GM23248 (cell line): ENCODE measurements at regions not wholly inside any gene's neighbourhood (a gene's known extent, or its start where the extent isn't known, plus 50 kb on each side); places are given as distances from the start of the nearest gene placed in this dataset.

Experiments used
- DNase-seq: peaks from one replicate; pipeline ENCODE4 v3.0.0-alpha.2; 2015
- H2AFZ ChIP-seq: fragments of 200-600 bp; sonication (generic); 2 replicates; pipeline ENCODE4 v1.6.1; 2016; ENCODE audit warnings: antibody characterized with exemption
- H3F3A ChIP-seq: fragments of 200-600 bp; sonication (generic); 2 replicates; pipeline ENCODE4 v1.6.1; 2016; ENCODE audit warnings: mild to moderate bottlenecking, antibody characterized with exemption, mixed run types; ENCODE audit not compliant: insufficient read depth
- H3K27ac ChIP-seq: fragments of 200-600 bp; sonication (generic); 2 replicates; pipeline ENCODE4 v1.5.1; 2016; ENCODE audit warnings: mild to moderate bottlenecking
- H3K27me3 ChIP-seq: fragments of 200-600 bp; sonication (generic); replicated peaks from 2 replicates; pipeline ENCODE4 v1.6.1; 2016; ENCODE audit warnings: mild to moderate bottlenecking; ENCODE audit not compliant: insufficient read depth
- H3K36me3 ChIP-seq: fragments of 200-600 bp; sonication (generic); 2 replicates; pipeline ENCODE4 v1.6.1; 2016; ENCODE audit warnings: low read depth, mild to moderate bottlenecking
- H3K4me1 ChIP-seq: fragments of 200-600 bp; sonication (generic); 2 replicates; pipeline ENCODE4 v1.6.1; 2016; ENCODE audit warnings: mild to moderate bottlenecking; ENCODE audit not compliant: insufficient read depth
- H3K4me2 ChIP-seq: fragments of 200-600 bp; sonication (generic); one replicate; pipeline ENCODE4 v1.6.1; 2016; ENCODE audit warnings: mild to moderate bottlenecking; ENCODE audit not compliant: unreplicated experiment
- H3K4me3 ChIP-seq: fragments of 200-600 bp; sonication (generic); 2 replicates; pipeline ENCODE4 v1.5.1; 2016; ENCODE audit warnings: mild to moderate bottlenecking
- H3K79me2 ChIP-seq: fragments of 200-600 bp; sonication (generic); 2 replicates; pipeline ENCODE4 v1.6.1; 2016; ENCODE audit warnings: mild to moderate bottlenecking; ENCODE audit not compliant: insufficient read depth
- H3K9ac ChIP-seq: fragments of 200-600 bp; sonication (generic); 2 replicates; pipeline ENCODE4 v1.6.1; 2016; ENCODE audit warnings: mild to moderate bottlenecking
- H3K9me2 ChIP-seq: fragments of 200-600 bp; sonication (generic); 2 replicates; pipeline ENCODE4 v1.6.1; 2016; ENCODE audit warnings: mixed run types, mild to moderate bottlenecking, moderate library complexity; ENCODE audit not compliant: insufficient read depth
- H3K9me3 ChIP-seq: fragments of 200-600 bp; sonication (generic); one replicate; pipeline ENCODE4 v1.6.1; 2017; ENCODE audit warnings: low read depth
- H4K20me1 ChIP-seq: fragments of 200-600 bp; sonication (generic); 2 replicates; pipeline ENCODE4 v1.6.0; 2016; ENCODE audit not compliant: insufficient read depth
- EZH2 ChIP-seq: fragments of 200-600 bp; sonication (generic); IDR thresholded peaks from 2 replicates; pipeline ENCODE4 v1.6.1; 2018; ENCODE audit warnings: antibody characterized with exemption, mild to moderate bottlenecking; ENCODE audit not compliant: insufficient read depth, poor library complexity, severe bottlenecking
- EZH2phosphoT487 ChIP-seq: fragments of 200-600 bp; sonication (generic); IDR thresholded peaks from 2 replicates; pipeline ENCODE4 v1.6.1; 2018; ENCODE audit warnings: antibody characterized with exemption, moderate library complexity, mild to moderate bottlenecking, low read depth; ENCODE audit not compliant: insufficient read depth
- WGBS, 2 experiments: methylation state at CpG; one replicate each; pipeline ENCODE4 v1.1.6; 2015 to 2017; ENCODE audit warnings: low lambda C conversion rate in 2 of 2, low coverage in 1 of 2; ENCODE audit errors: missing lambda C conversion rate in 2 of 2; 5-methylcytosine and 5-hydroxymethylcytosine counted together
- in situ Hi-C: fragments of 300-500 bp; cut with MboI; formaldehyde crosslinking; loops from 2 replicates; pipeline ENCODE4 v1.15.0; 2020

- 48 to 50% methylated on average over 3 of the region's 3 CpGs for WGBS, 2 experiments
- Histone ChIP-seq H3K27ac (no peak overlapping the region), H3K4me3 (no peak overlapping the region), H3K27me3 (no peaks in the 10 kb centered on the region), H3K9me3 (no peaks in the 10 kb centered on the region), H3F3A (no peaks in the 10 kb centered on the region), H2AFZ (peak overlapping the region; percentile 30; the same call in 1 of the 2 replicates), H3K79me2 (no peaks in the 10 kb centered on the region), H4K20me1 (no peaks in the 10 kb centered on the region), H3K9ac (no peak overlapping the region), H3K9me2 (no peaks in the 10 kb centered on the region), H3K36me3 (no peaks in the 10 kb centered on the region), H3K4me1 (no peaks in the 10 kb centered on the region), H3K4me2 (no peak overlapping the region)
- peak; percentile 8 for DNase-seq
- no peak for TF ChIP-seq EZH2phosphoT487
- TF ChIP-seq EZH2: no peak
- in situ Hi-C loops: no loop called here
Observed at GRCh38 chr5:105968981-105969380, 1701.8 kb downstream of the EFNA5 start.

DNA sequence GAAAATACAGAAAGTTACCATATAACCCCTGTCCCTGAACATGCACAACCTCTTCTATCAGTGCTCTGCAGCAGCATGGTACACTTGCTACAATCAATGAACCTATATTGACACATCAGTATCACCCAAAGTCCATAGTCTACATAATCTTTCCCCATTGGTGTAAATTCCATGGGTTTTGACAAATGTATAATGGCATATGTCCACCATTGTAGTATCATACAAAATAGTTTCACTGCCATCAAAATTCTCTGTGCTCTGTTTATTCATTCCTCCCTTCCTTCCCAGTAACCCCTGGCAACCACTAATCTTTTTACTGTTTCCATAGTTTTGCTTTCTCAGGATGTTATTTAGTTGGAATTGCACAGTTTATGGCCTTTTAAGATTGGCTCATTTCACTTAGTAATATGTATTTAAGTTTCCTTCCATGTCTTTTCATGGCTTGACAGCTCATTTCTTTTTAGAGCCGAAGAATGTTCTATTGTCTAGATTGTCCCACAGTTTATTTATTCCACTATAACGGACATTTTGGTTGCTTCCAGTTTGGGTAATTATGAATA, 1707.0 kb downstream of the EFNA5 start:
- WGBS, 2 experiments: 44 to 48% methylated on average over 2 of the region's 2 CpGs
- no peak overlapping the region for H3K4me3 ChIP-seq
- H3K27ac ChIP-seq: no peak overlapping the region

DNA sequence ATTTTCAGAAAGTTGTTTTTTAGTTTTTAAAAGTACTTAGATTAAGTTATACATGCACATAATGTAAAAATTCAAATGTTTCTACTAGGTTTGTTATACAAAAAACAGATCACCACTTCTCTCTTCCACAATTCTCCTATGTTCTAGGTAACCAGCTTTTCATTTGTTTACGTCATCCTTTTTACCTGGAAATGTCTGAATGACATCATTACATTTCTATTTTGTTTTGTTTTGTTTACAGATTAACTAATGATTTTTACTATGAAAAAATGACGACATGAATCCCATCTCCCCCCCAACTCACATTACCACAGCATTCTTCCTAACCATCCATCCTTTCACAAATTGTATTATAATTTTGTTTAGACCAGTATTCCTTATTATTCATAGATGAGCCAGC, 1709.2 kb downstream of the EFNA5 start:
- Histone ChIP-seq H4K20me1 (no peaks in the 10 kb centered on the region), H3K4me1 (no peaks in the 10 kb centered on the region; the same call in 1 of the 2 replicates), H3K9ac (no peak overlapping the region), H3K4me3 (no peak overlapping the region), H3K36me3 (no peaks in the 10 kb centered on the region), H3K27me3 (no peaks in the 10 kb centered on the region), H3K79me2 (no peaks in the 10 kb centered on the region), H3K9me2 (no peaks in the 10 kb centered on the region), H2AFZ (no peak overlapping the region), H3K27ac (no peak overlapping the region), H3K9me3 (no peaks in the 10 kb centered on the region), H3F3A (no peaks in the 10 kb centered on the region), H3K4me2 (no peak overlapping the region)
- no peak for DNase-seq
- 57 to 62% methylated on average over 2 of the region's 2 CpGs for WGBS, 2 experiments
- in situ Hi-C loops: no loop called here
- TF ChIP-seq EZH2phosphoT487 (no peak), EZH2 (no peak)

More for the DNA sequence above, 1707.0 kb downstream of the EFNA5 start:
- Histone ChIP-seq H3K4me1 (no peaks in the 10 kb centered on the region), H3K9me2 (no peaks in the 10 kb centered on the region), H3K36me3 (no peaks in the 10 kb centered on the region), H3K27me3 (no peaks in the 10 kb centered on the region), H2AFZ (no peak overlapping the region), H3K4me2 (no peak overlapping the region), H3F3A (no peaks in the 10 kb centered on the region), H3K79me2 (no peaks in the 10 kb centered on the region), H4K20me1 (no peaks in the 10 kb centered on the region), H3K9me3 (no peaks in the 10 kb centered on the region), H3K9ac (no peak overlapping the region)
- no peak for TF ChIP-seq EZH2
- TF ChIP-seq EZH2phosphoT487: no peak
- no peak for DNase-seq
- in situ Hi-C loops: no loop called here

DNA sequence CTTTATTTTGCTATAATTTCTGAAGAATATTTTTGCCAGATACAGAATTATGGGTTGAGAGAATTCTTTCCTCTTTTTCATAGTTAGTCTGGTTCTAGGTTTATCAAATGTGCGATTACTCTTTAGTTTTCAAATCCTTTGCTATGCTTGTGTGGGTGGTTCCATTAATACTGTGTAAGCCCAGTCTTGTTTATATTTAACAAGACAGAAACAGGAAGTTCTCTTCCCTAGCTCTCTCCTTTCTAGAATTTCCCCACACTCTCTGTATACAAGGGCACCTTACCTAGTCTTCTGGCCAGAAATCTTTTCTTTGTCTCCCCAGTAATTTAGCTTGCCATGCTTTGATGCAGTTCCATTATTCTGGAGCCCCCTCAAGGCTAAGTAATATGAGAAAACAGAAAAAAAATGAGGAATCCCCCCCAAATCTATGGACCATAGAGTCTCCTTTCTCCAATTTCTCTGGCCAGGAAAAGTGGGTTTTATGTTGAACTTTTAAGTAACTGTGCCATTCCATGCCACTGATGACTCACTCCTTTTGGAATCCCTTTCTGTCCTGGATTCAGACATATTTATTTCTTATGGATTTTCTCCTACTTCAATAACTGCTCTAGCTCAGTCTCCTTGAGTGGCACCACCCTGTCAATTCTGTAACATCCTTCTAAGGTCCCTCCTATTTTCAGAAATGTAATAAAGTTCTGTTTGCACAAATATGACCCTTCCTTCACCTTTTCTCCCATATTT, 1714.1 kb downstream of the EFNA5 start:
- no peaks in the 10 kb centered on the region for H3K9me3 ChIP-seq
- H2AFZ ChIP-seq: no peak overlapping the region
- no peak overlapping the region for H3K4me2 ChIP-seq
- H3K36me3 ChIP-seq: no peaks in the 10 kb centered on the region
- no peaks in the 10 kb centered on the region for H3K79me2 ChIP-seq
- TF ChIP-seq EZH2phosphoT487: no peak
- no peak for TF ChIP-seq EZH2
- WGBS, 2 experiments: 84 to 91% methylated on average over 1 of the region's 1 CpG
- no peaks in the 10 kb centered on the region for H3K9me2 ChIP-seq
- H3K27ac ChIP-seq: no peak overlapping the region
- no peak overlapping the region for H3K9ac ChIP-seq
- H4K20me1 ChIP-seq: no peaks in the 10 kb centered on the region
- no peak overlapping the region for H3K4me3 ChIP-seq
- H3F3A ChIP-seq: no peaks in the 10 kb centered on the region
- in situ Hi-C loops: no loop called here
- no peaks in the 10 kb centered on the region; the same call in 1 of the 2 replicates for H3K4me1 ChIP-seq
- no peaks in the 10 kb centered on the region for H3K27me3 ChIP-seq
- peak; percentile 37 for DNase-seq
